Spleen (tissue), 11 donors: ENCODE measurements at regions not wholly inside any gene's neighbourhood (a gene's known extent, or its start where the extent isn't known, plus 50 kb on each side); places are given as distances from the start of the nearest gene placed in this dataset.

ENCODE experiments used
- DNase-seq: peaks from one replicate; pipeline ENCODE4 v3.0.0-alpha.2; 2020
- H3K27ac ChIP-seq, 8 donors: fragments of 200-600 bp; sonication (generic) in 7 of 8; 1 replicate in 4 of 8; 2 replicates in 4 of 8; pipeline versions ENCODE4 v1.5.0 to v1.8.0; 2016 to 2021; ENCODE audit warnings: inconsistent platforms in 4 of 8, mild to moderate bottlenecking in 4 of 8, moderate library complexity in 1 of 8
- H3K27me3 ChIP-seq, 7 donors: fragments of 200-600 bp; sonication (generic) in 6 of 7; replicated peaks in 1 of 7; 1 replicate in 4 of 7; 2 replicates in 3 of 7; pipeline versions ENCODE4 v1.5.0 to v1.8.0; 2016 to 2021; ENCODE audit warnings: inconsistent platforms in 3 of 7, mild to moderate bottlenecking in 1 of 7
- H3K36me3 ChIP-seq, 6 donors: fragments of 200-600 bp; sonication (generic) in 5 of 6; 1 replicate in 4 of 6; 2 replicates in 2 of 6; pipeline versions ENCODE4 v1.5.0 to v1.8.0; 2016 to 2021; ENCODE audit warnings: inconsistent platforms in 2 of 6
- H3K4me1 ChIP-seq, 6 donors: fragments of 200-600 bp; sonication (generic) in 5 of 6; 1 replicate in 3 of 6; 2 replicates in 3 of 6; pipeline versions ENCODE4 v1.5.0 to v1.8.0; 2016 to 2021; ENCODE audit warnings: inconsistent platforms in 3 of 6
- H3K4me3 ChIP-seq, 8 donors: fragments of 200-600 bp; sonication (generic) in 7 of 8; 1 replicate in 4 of 8; 2 replicates in 4 of 8; pipeline versions ENCODE4 v1.5.0 to v1.8.0; 2016 to 2021; ENCODE audit warnings: inconsistent platforms in 4 of 8, mild to moderate bottlenecking in 4 of 8, moderate library complexity in 2 of 8
- H3K9me3 ChIP-seq, 8 donors: fragments of 200-600 bp; sonication (generic) in 7 of 8; 1 replicate in 4 of 8; 2 replicates in 4 of 8; pipeline versions ENCODE4 v1.5.0 to v1.8.0; 2016 to 2021; ENCODE audit warnings: inconsistent platforms in 4 of 8
- POLR2A ChIP-seq, 3 donors: fragments of 450-650 bp; IDR thresholded peaks; one replicate each; pipeline ENCODE4 v1.5.1; 2017; ENCODE audit warnings: antibody characterized with exemption in 3 of 3, mild to moderate bottlenecking in 1 of 3
- POLR2AphosphoS5 ChIP-seq, 3 donors: sonication (generic); formaldehyde crosslinking; IDR thresholded peaks; one replicate each; pipeline ENCODE4 v1.5.1; 2017; ENCODE audit warnings: antibody characterized with exemption in 3 of 3
- WGBS, 5 donors: extraction: QIAGEN DNeasy Blood & Tissue Kit in 3 of 5; methylation state at CpG; one replicate each; pipeline versions ENCODE4 v1.1.5 to v1.1.7; 2013 to 2018; 5-methylcytosine and 5-hydroxymethylcytosine counted together
- intact Hi-C: fragments of 100-400 bp; cut with DNase I; formaldehyde crosslinking; loops from one replicate; pipeline ENCODE4 v1.15.0; 2023; ENCODE audit warnings: low total_unique reads
- TF ChIP-seq, protein P1 (sequence below), 11 experiments: fragments of 200-600 bp in 7 of 11; fragments of 450-650 bp in 4 of 11; sonication (generic) in 4 of 11; IDR thresholded peaks in 8 of 11; conservative IDR thresholded peaks in 3 of 11; 1 replicate in 7 of 11; 2 replicates in 4 of 11; pipeline versions ENCODE4 v1.4.0 to v1.8.0; 2016 to 2021; ENCODE audit warnings: antibody characterized with exemption in 11 of 11, inconsistent platforms in 4 of 11, mild to moderate bottlenecking in 1 of 11
- donor health status: healthy with polysubstance abuse.
- donor health status: DM: no; HTN: no; CAD: no; lungs with moderate emphysema.
- donor health status: DM: no; HTN: no; CAD: no.
- donor health status: Bipolar disorder and iron deficiency.
- donor health status: healthy.
- donor health status: DM: no; HTN: no; CAD: no.
- donor health status: DM: yes; HTN: yes; CAD: no.

- H3K9me3 ChIP-seq, result peaks cover 0 to 16% (median 7%) of the 10 kb centered on the region in 8 donors
- no peak overlapping the region for H3K27ac ChIP-seq
- no peak overlapping the region for H3K4me3 ChIP-seq
- H3K27me3 ChIP-seq, result no peaks in the 10 kb centered on the region
- H3K36me3 ChIP-seq, result no peaks in the 10 kb centered on the region
- TF ChIP-seq POLR2AphosphoS5 (IDR thresholded peaks at IDR 0.05), result no peak
- TF ChIP-seq, protein P1, sequence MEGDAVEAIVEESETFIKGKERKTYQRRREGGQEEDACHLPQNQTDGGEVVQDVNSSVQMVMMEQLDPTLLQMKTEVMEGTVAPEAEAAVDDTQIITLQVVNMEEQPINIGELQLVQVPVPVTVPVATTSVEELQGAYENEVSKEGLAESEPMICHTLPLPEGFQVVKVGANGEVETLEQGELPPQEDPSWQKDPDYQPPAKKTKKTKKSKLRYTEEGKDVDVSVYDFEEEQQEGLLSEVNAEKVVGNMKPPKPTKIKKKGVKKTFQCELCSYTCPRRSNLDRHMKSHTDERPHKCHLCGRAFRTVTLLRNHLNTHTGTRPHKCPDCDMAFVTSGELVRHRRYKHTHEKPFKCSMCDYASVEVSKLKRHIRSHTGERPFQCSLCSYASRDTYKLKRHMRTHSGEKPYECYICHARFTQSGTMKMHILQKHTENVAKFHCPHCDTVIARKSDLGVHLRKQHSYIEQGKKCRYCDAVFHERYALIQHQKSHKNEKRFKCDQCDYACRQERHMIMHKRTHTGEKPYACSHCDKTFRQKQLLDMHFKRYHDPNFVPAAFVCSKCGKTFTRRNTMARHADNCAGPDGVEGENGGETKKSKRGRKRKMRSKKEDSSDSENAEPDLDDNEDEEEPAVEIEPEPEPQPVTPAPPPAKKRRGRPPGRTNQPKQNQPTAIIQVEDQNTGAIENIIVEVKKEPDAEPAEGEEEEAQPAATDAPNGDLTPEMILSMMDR (IDR thresholded peaks at IDR 0.05 in 8 of 11, conservative IDR thresholded peaks at IDR 0.05 in 3 of 11), result no peak
- TF ChIP-seq POLR2A (IDR thresholded peaks at IDR 0.05), result no peak
- 75 to 85% (median 79%) methylated on average over 7 of the region's 7 CpGs for WGBS, 5 donors
- no peaks in the 10 kb centered on the region for H3K4me1 ChIP-seq
- DNase-seq, result no peak
- intact Hi-C loops, result no loop called here
Observed at GRCh38 chr14:28130610-28131284, 635.8 kb upstream of the FOXG1 start.

- H3K4me3 ChIP-seq, result no peak overlapping the region
- H3K27ac ChIP-seq, result no peak overlapping the region
- WGBS, 5 donors, result 43 to 66% (median 56%) methylated on average over 1 of the region's 1 CpG
- no peak for DNase-seq
- H3K27me3 ChIP-seq, result no peaks in the 10 kb centered on the region
- TF ChIP-seq, protein P1 (IDR thresholded peaks at IDR 0.05 in 8 of 11, conservative IDR thresholded peaks at IDR 0.05 in 3 of 11), result no peak
- no peak for TF ChIP-seq POLR2A (IDR thresholded peaks at IDR 0.05)
- intact Hi-C loops, result no loop called here
- H3K9me3 ChIP-seq, result peaks cover 0 to 16% (median 8%) of the 10 kb centered on the region in 8 donors
- no peaks in the 10 kb centered on the region for H3K4me1 ChIP-seq
- no peaks in the 10 kb centered on the region for H3K36me3 ChIP-seq
Observed at GRCh38 chr14:28138341-28138740, 628.2 kb upstream of the FOXG1 start.

- TF ChIP-seq POLR2A (IDR thresholded peaks at IDR 0.05) (no peak), POLR2AphosphoS5 (IDR thresholded peaks at IDR 0.05) (no peak)
- TF ChIP-seq, protein P1 (IDR thresholded peaks at IDR 0.05 in 8 of 11, conservative IDR thresholded peaks at IDR 0.05 in 3 of 11), result no peak
- Histone ChIP-seq H3K36me3 (no peaks in the 10 kb centered on the region), H3K27me3 (no peaks in the 10 kb centered on the region), H3K9me3 (peaks cover 0 to 7% (median 0%) of the 10 kb centered on the region in 8 donors), H3K4me1 (no peaks in the 10 kb centered on the region), H3K4me3 (no peak overlapping the region), H3K27ac (no peak overlapping the region)
- intact Hi-C loops, result no loop called here
- DNase-seq, result no peak
- 73 to 93% (median 77%) methylated on average over 2 of the region's 2 CpGs for WGBS, 5 donors
Observed at GRCh38 chr14:28141662-28142061, 624.9 kb upstream of the FOXG1 start.

DNA sequence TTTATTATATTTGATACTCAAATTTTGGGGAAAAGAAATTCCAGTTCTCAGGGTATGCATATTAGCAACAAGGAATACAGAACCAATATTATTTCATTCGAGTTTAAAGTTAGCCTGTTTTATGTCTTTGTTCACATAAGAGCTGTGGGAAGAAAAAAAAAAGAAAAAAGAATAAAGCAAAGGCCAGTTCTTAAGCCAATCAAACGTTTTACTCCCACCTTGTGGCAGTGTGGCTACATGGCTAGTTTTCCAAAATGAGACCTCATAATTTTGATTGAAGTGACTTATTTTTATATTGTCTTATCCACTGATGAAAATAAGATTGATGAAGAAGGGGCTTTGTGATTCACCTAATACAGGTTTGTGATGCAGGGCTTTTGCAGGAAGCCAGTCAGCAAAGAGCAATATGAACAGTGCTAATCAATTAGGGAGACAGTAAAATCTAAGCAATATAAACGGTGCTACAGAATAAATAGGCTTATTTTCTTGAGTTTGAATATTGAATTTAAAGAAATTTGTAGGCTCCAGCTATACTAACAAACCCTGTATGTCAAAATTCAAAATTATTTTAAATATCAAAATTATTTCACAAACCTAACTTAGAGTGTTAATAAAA, 624.1 kb upstream of the FOXG1 start:
- TF ChIP-seq, protein P1 (IDR thresholded peaks at IDR 0.05 in 8 of 11, conservative IDR thresholded peaks at IDR 0.05 in 3 of 11), result no peak
- TF ChIP-seq POLR2A (IDR thresholded peaks at IDR 0.05) (no peak), POLR2AphosphoS5 (IDR thresholded peaks at IDR 0.05) (no peak)
- intact Hi-C loops, result no loop called here
- H3K4me1 ChIP-seq, result no peaks in the 10 kb centered on the region
- peaks cover 0 to 8% (median 0%) of the 10 kb centered on the region in 8 donors for H3K9me3 ChIP-seq
- H3K27me3 ChIP-seq, result no peaks in the 10 kb centered on the region
- H3K4me3 ChIP-seq, result no peak overlapping the region
- H3K27ac ChIP-seq, result no peak overlapping the region
- DNase-seq, result no peak
- no peaks in the 10 kb centered on the region for H3K36me3 ChIP-seq
- WGBS, 5 donors, result 11 to 19% (median 15%) methylated on average over 3 of the region's 3 CpGs
